Pancreas (tissue), 10 donors: ENCODE measurements at regions not wholly inside any gene's neighbourhood (a gene's known extent, or its start where the extent isn't known, plus 50 kb on each side); places are given as distances from the start of the nearest gene placed in this dataset.

Experiments used
- ATAC-seq, 4 donors: fragments of 200-7000 bp; cut with Tn5 transposase; one replicate each; pipeline versions ENCODE4 v1.8.0 to v1.9.1; 2020; ENCODE audit warnings: mild to moderate bottlenecking in 4 of 4, moderate library complexity in 4 of 4
- DNase-seq, 6 donors: peaks; one replicate each; pipeline ENCODE4 v3.0.0-alpha.2; 2020
- FAIRE-seq: peaks from 2 replicates; lab custom pipeline; 2012; peaks lifted over from hg19 to GRCh38; lab: Jason Lieb, UNC
- H3K27ac ChIP-seq, 4 donors: fragments of 200-600 bp; sonication (generic); 1 replicate in 3 of 4; 2 replicates in 1 of 4; pipeline versions ENCODE4 v1.5.0 to v1.8.0; 2020
- H3K27me3 ChIP-seq, 4 donors: fragments of 200-600 bp; one replicate each; pipeline ENCODE4 v1.8.0; 2021
- H3K36me3 ChIP-seq, 3 donors: fragments of 200-600 bp; sonication (generic) in 1 of 3; one replicate each; pipeline versions ENCODE4 v1.5.0 to v1.8.0; 2020 to 2021
- H3K4me1 ChIP-seq, 3 donors: fragments of 200-600 bp; one replicate each; pipeline ENCODE4 v1.8.0; 2021
- H3K4me3 ChIP-seq, 4 donors: fragments of 200-600 bp; sonication (generic) in 2 of 4; one replicate each; pipeline versions ENCODE4 v1.5.0 to v1.8.0; 2020 to 2021
- H3K9me3 ChIP-seq, 4 donors: fragments of 200-600 bp; one replicate each; pipeline ENCODE4 v1.8.0; 2021
- CTCF ChIP-seq, 4 donors: fragments of 200-600 bp; sonication (generic) in 3 of 4; IDR thresholded peaks; one replicate each; pipeline versions ENCODE4 v1.5.0 to v1.8.0; 2021; ENCODE audit warnings: antibody characterized with exemption in 4 of 4
- WGBS, 2 donors: extraction: QIAGEN DNeasy Blood & Tissue Kit; methylation state at CpG; one replicate each; pipeline ENCODE4 v1.1.7; 2013; 5-methylcytosine and 5-hydroxymethylcytosine counted together
- intact Hi-C, 3 donors: fragments of 100-400 bp; cut with DNase I; formaldehyde crosslinking; loops; one replicate each; pipeline versions ENCODE4 v1.11.1 to v1.14.2; 2022
- donor health status: healthy with polysubstance abuse.
- donor health status: DM: no; HTN: no; CAD: no; lungs with moderate emphysema.
- donor health status: DM: no; HTN: no; CAD: no.
- donor health status: control.
- donor health status: control.
- donor health status: Bipolar disorder and iron deficiency.
- donor health status: DM: yes; HTN: yes; CAD: no.
- donor health status: DM: no; HTN: no; CAD: no.
- donor health status: DM: no; HTN: no; CAD: no.
- donor health status: DM: yes; HTN: yes; CAD: no.

- Histone ChIP-seq H3K36me3 (no peaks in the 10 kb centered on the region), H3K27me3 (no peaks in the 10 kb centered on the region), H3K9me3 (no peaks in the 10 kb centered on the region), H3K4me3 (no peak overlapping the region), H3K4me1 (peaks cover 0 to 12% (median 5%) of the 10 kb centered on the region in 3 donors), H3K27ac (peak overlapping the region in 2 of 4 donors; percentile 13 to 19)
- 71 to 76% methylated on average over 2 of the region's 2 CpGs for WGBS, 2 donors
- no peak for FAIRE-seq
- peak in 3 of 4 donors; percentile 35 to 40 (median 37) for ATAC-seq
- no peak for TF ChIP-seq CTCF (IDR thresholded peaks at IDR 0.05)
- intact Hi-C loops = no loop called here
- DNase-seq = no peak
Observed at GRCh38 chr9:110143950-110144545, 63.9 kb downstream of the C9orf152 start.

GRCh38 chr9:110146373-110146772 is 61.6 kb downstream of the C9orf152 start:
- H3K27ac ChIP-seq = no peak overlapping the region
- FAIRE-seq = no peak
- WGBS, 2 donors = 52 to 72% methylated on average over 1 of the region's 1 CpG

GRCh38 chr9:110148384-110148783 is 59.6 kb downstream of the C9orf152 start:
- intact Hi-C loops = no loop called here
- Histone ChIP-seq H3K27ac (no peak overlapping the region), H3K27me3 (no peaks in the 10 kb centered on the region), H3K4me1 (peaks cover 0 to 9% (median 2%) of the 10 kb centered on the region in 3 donors), H3K36me3 (no peaks in the 10 kb centered on the region), H3K4me3 (no peak overlapping the region), H3K9me3 (no peaks in the 10 kb centered on the region)
- no peak for TF ChIP-seq CTCF (IDR thresholded peaks at IDR 0.05)
- WGBS, 2 donors = 75 to 80% methylated on average over 7 of the region's 7 CpGs
- no peak for DNase-seq
- ATAC-seq = peak in 1 of 4 donors; percentile 52
- no peak for FAIRE-seq

More at GRCh38 chr9:110146373-110146772, 61.6 kb downstream of the C9orf152 start:
- no peak overlapping the region for H3K4me3 ChIP-seq
- no peaks in the 10 kb centered on the region for H3K36me3 ChIP-seq
- H3K9me3 ChIP-seq = no peaks in the 10 kb centered on the region
- TF ChIP-seq CTCF (IDR thresholded peaks at IDR 0.05) = no peak
- no peak for DNase-seq
- no peak for ATAC-seq
- no peaks in the 10 kb centered on the region for H3K27me3 ChIP-seq
- peaks cover 0 to 12% (median 5%) of the 10 kb centered on the region in 3 donors for H3K4me1 ChIP-seq
- intact Hi-C loops = no loop called here

GRCh38 chr9:110148891-110149290 is 59.1 kb downstream of the C9orf152 start:
- no peak for TF ChIP-seq CTCF (IDR thresholded peaks at IDR 0.05)
- 77 to 78% methylated on average over 4 of the region's 4 CpGs for WGBS, 2 donors

More at GRCh38 chr9:110148891-110149290, 59.1 kb downstream of the C9orf152 start:
- Histone ChIP-seq H3K9me3 (no peaks in the 10 kb centered on the region), H3K36me3 (no peaks in the 10 kb centered on the region), H3K4me3 (no peak overlapping the region), H3K4me1 (peaks cover 0 to 4% (median 0%) of the 10 kb centered on the region in 3 donors), H3K27ac (no peak overlapping the region), H3K27me3 (no peaks in the 10 kb centered on the region)
- DNase-seq (no peak), ATAC-seq (no peak), FAIRE-seq (no peak)
- intact Hi-C loops = no loop called here
